ENCODE measurements at regions not wholly inside any gene's neighbourhood (a gene's known extent, or its start where the extent isn't known, plus 50 kb on each side); places are given as distances from the start of the nearest gene placed in this dataset.

- H3K36me3 Mint-ChIP-seq (ENCODE audit: insufficient read depth): no peaks in the 10 kb centered on the region
- no peaks in the 10 kb centered on the region for H3K27me3 Mint-ChIP-seq
- no peak for ATAC-seq (replicated peaks)
- peaks cover 0 to 3% of the 10 kb centered on the region in 2 donors for H3K9me3 Mint-ChIP-seq
- H3K4me1 Mint-ChIP-seq (ENCODE audit: low read depth in 2 of 2): no peaks in the 10 kb centered on the region
- no peak overlapping the region for H3K27ac Mint-ChIP-seq
- no peak overlapping the region for H3K4me3 Mint-ChIP-seq
- no peak for DNase-seq
Observed at GRCh38 chr10:90363799-90364483, 493.9 kb downstream of the HTR7 start.

GRCh38 chr10:90372451-90372850 is 485.4 kb downstream of the HTR7 start:
- DNase-seq (no peak), ATAC-seq (replicated peaks) (no peak)
- H3K27ac Mint-ChIP-seq: no peak overlapping the region
- no peaks in the 10 kb centered on the region for H3K36me3 Mint-ChIP-seq (ENCODE audit: insufficient read depth)
- H3K9me3 Mint-ChIP-seq: peaks cover 0 to 13% of the 10 kb centered on the region in 2 donors
- H3K27me3 Mint-ChIP-seq: no peaks in the 10 kb centered on the region
- H3K4me3 Mint-ChIP-seq: no peak overlapping the region
- H3K4me1 Mint-ChIP-seq (ENCODE audit: low read depth in 2 of 2): no peaks in the 10 kb centered on the region

GRCh38 chr10:90373911-90374310 is 483.9 kb downstream of the HTR7 start:
- H3K4me1 Mint-ChIP-seq (ENCODE audit: low read depth in 2 of 2): no peaks in the 10 kb centered on the region
- no peaks in the 10 kb centered on the region for H3K27me3 Mint-ChIP-seq
- no peak for DNase-seq
- H3K9me3 Mint-ChIP-seq: peaks cover 2 to 10% of the 10 kb centered on the region in 2 donors
- no peak for ATAC-seq (replicated peaks)
- no peak overlapping the region for H3K4me3 Mint-ChIP-seq
- no peak overlapping the region for H3K27ac Mint-ChIP-seq
- H3K36me3 Mint-ChIP-seq (ENCODE audit: insufficient read depth): no peaks in the 10 kb centered on the region

- H3K9me3 Mint-ChIP-seq: peaks cover 0 to 2% of the 10 kb centered on the region in 2 donors
- H3K36me3 Mint-ChIP-seq (ENCODE audit: insufficient read depth): no peaks in the 10 kb centered on the region
- H3K4me1 Mint-ChIP-seq (ENCODE audit: low read depth in 2 of 2): no peaks in the 10 kb centered on the region
- no peak overlapping the region for H3K4me3 Mint-ChIP-seq
- ATAC-seq (replicated peaks) (no peak), DNase-seq (no peak)
- H3K27ac Mint-ChIP-seq: no peak overlapping the region
- H3K27me3 Mint-ChIP-seq: no peaks in the 10 kb centered on the region
Observed at GRCh38 chr10:90378524-90379076, 479.2 kb downstream of the HTR7 start.

- peaks cover 0 to 4% of the 10 kb centered on the region in 2 donors for H3K9me3 Mint-ChIP-seq
- H3K27me3 Mint-ChIP-seq: no peaks in the 10 kb centered on the region
- H3K27ac Mint-ChIP-seq: no peak overlapping the region
- DNase-seq (no peak), ATAC-seq (replicated peaks) (no peak)
- no peaks in the 10 kb centered on the region for H3K36me3 Mint-ChIP-seq (ENCODE audit: insufficient read depth)
- no peaks in the 10 kb centered on the region for H3K4me1 Mint-ChIP-seq (ENCODE audit: low read depth in 2 of 2)
- no peak overlapping the region for H3K4me3 Mint-ChIP-seq
Observed at GRCh38 chr10:90381468-90381867, 476.4 kb downstream of the HTR7 start.

- no peak overlapping the region for H3K27ac Mint-ChIP-seq
- H3K36me3 Mint-ChIP-seq (ENCODE audit: insufficient read depth): no peaks in the 10 kb centered on the region
- H3K4me1 Mint-ChIP-seq (ENCODE audit: low read depth in 2 of 2): no peaks in the 10 kb centered on the region
- ATAC-seq (replicated peaks) (no peak), DNase-seq (no peak)
- H3K9me3 Mint-ChIP-seq: peaks cover 0 to 1% of the 10 kb centered on the region in 2 donors
- no peak overlapping the region for H3K4me3 Mint-ChIP-seq
- H3K27me3 Mint-ChIP-seq: no peaks in the 10 kb centered on the region
Observed at GRCh38 chr10:90389876-90390275, 468.0 kb downstream of the HTR7 start.

GRCh38 chr10:90394311-90394710 is 463.5 kb downstream of the HTR7 start:
- no peak for DNase-seq

GRCh38 chr10:90396721-90397120 is 461.1 kb downstream of the HTR7 start:
- ATAC-seq (replicated peaks) (no peak), DNase-seq (no peak)
- Mint-ChIP-seq H3K9me3 (peaks cover 0 to 4% of the 10 kb centered on the region in 2 donors), H3K4me3 (no peak overlapping the region), H3K27me3 (no peaks in the 10 kb centered on the region), H3K36me3 (ENCODE audit: insufficient read depth) (no peaks in the 10 kb centered on the region), H3K4me1 (ENCODE audit: low read depth in 2 of 2) (no peaks in the 10 kb centered on the region), H3K27ac (no peak overlapping the region)

More at GRCh38 chr10:90394311-90394710, 463.5 kb downstream of the HTR7 start:
- Mint-ChIP-seq H3K9me3 (peaks cover 0 to 1% of the 10 kb centered on the region in 2 donors), H3K4me1 (ENCODE audit: low read depth in 2 of 2) (no peaks in the 10 kb centered on the region), H3K27me3 (no peaks in the 10 kb centered on the region), H3K4me3 (no peak overlapping the region), H3K36me3 (ENCODE audit: insufficient read depth) (no peaks in the 10 kb centered on the region), H3K27ac (no peak overlapping the region)
- no peak for ATAC-seq (replicated peaks)

- ATAC-seq (replicated peaks) (no peak), DNase-seq (no peak)
- H3K9me3 Mint-ChIP-seq: peaks cover 0 to 2% of the 10 kb centered on the region in 2 donors
- H3K4me3 Mint-ChIP-seq: no peak overlapping the region
- H3K4me1 Mint-ChIP-seq (ENCODE audit: low read depth in 2 of 2): no peaks in the 10 kb centered on the region
- no peak overlapping the region for H3K27ac Mint-ChIP-seq
- H3K36me3 Mint-ChIP-seq (ENCODE audit: insufficient read depth): no peaks in the 10 kb centered on the region
- no peaks in the 10 kb centered on the region for H3K27me3 Mint-ChIP-seq
Observed at GRCh38 chr10:90398566-90398965, 459.3 kb downstream of the HTR7 start.

- H3K27me3 Mint-ChIP-seq: no peaks in the 10 kb centered on the region
- H3K4me3 Mint-ChIP-seq: no peak overlapping the region
- no peaks in the 10 kb centered on the region for H3K36me3 Mint-ChIP-seq (ENCODE audit: insufficient read depth)
- no peak overlapping the region for H3K27ac Mint-ChIP-seq
- ATAC-seq (replicated peaks) (no peak), DNase-seq (no peak)
- peaks cover 0 to 2% of the 10 kb centered on the region in 2 donors for H3K9me3 Mint-ChIP-seq
- H3K4me1 Mint-ChIP-seq (ENCODE audit: low read depth in 2 of 2): no peaks in the 10 kb centered on the region
Observed at GRCh38 chr10:90399782-90400181, 458.1 kb downstream of the HTR7 start.

GRCh38 chr10:90403211-90404000 is 454.4 kb downstream of the HTR7 start:
- no peaks in the 10 kb centered on the region for H3K27me3 Mint-ChIP-seq

GRCh38 chr10:90407131-90407530 is 450.7 kb downstream of the HTR7 start:
- Mint-ChIP-seq H3K36me3 (ENCODE audit: insufficient read depth) (no peaks in the 10 kb centered on the region), H3K27me3 (no peaks in the 10 kb centered on the region), H3K4me3 (no peak overlapping the region), H3K9me3 (no peaks in the 10 kb centered on the region), H3K4me1 (ENCODE audit: low read depth in 2 of 2) (no peaks in the 10 kb centered on the region), H3K27ac (no peak overlapping the region)
- DNase-seq: no peak
- no peak for ATAC-seq (replicated peaks)

More at GRCh38 chr10:90403211-90404000, 454.4 kb downstream of the HTR7 start:
- H3K36me3 Mint-ChIP-seq (ENCODE audit: insufficient read depth): no peaks in the 10 kb centered on the region
- ATAC-seq (replicated peaks) (no peak), DNase-seq (no peak)
- no peak overlapping the region for H3K27ac Mint-ChIP-seq
- peaks cover 0 to 2% of the 10 kb centered on the region in 2 donors for H3K9me3 Mint-ChIP-seq
- H3K4me1 Mint-ChIP-seq (ENCODE audit: low read depth in 2 of 2): no peaks in the 10 kb centered on the region
- H3K4me3 Mint-ChIP-seq: no peak overlapping the region

- no peak for ATAC-seq (replicated peaks)
- H3K27ac Mint-ChIP-seq: no peak overlapping the region
Observed at GRCh38 chr10:90407851-90408250, 450.0 kb downstream of the HTR7 start.

GRCh38 chr10:90412582-90412981 is 445.3 kb downstream of the HTR7 start:
- no peaks in the 10 kb centered on the region for H3K4me1 Mint-ChIP-seq (ENCODE audit: low read depth in 2 of 2)
- ATAC-seq (replicated peaks): no peak
- H3K27ac Mint-ChIP-seq: no peak overlapping the region
- H3K36me3 Mint-ChIP-seq (ENCODE audit: insufficient read depth): no peaks in the 10 kb centered on the region
- no peak overlapping the region for H3K4me3 Mint-ChIP-seq
- no peaks in the 10 kb centered on the region for H3K27me3 Mint-ChIP-seq
- no peak for DNase-seq
- H3K9me3 Mint-ChIP-seq: no peaks in the 10 kb centered on the region

More at GRCh38 chr10:90407851-90408250, 450.0 kb downstream of the HTR7 start:
- Mint-ChIP-seq H3K4me3 (no peak overlapping the region), H3K27me3 (no peaks in the 10 kb centered on the region), H3K9me3 (no peaks in the 10 kb centered on the region), H3K36me3 (ENCODE audit: insufficient read depth) (no peaks in the 10 kb centered on the region), H3K4me1 (ENCODE audit: low read depth in 2 of 2) (no peaks in the 10 kb centered on the region)
- DNase-seq: no peak
